ENCODE measurements at regions not wholly inside any gene's neighbourhood (a gene's known extent, or its start where the extent isn't known, plus 50 kb on each side); places are given as distances from the start of the nearest gene placed in this dataset.
A peak's percentile ranks its signal among the peaks of the same experiment; 100 is the strongest.

DNA sequence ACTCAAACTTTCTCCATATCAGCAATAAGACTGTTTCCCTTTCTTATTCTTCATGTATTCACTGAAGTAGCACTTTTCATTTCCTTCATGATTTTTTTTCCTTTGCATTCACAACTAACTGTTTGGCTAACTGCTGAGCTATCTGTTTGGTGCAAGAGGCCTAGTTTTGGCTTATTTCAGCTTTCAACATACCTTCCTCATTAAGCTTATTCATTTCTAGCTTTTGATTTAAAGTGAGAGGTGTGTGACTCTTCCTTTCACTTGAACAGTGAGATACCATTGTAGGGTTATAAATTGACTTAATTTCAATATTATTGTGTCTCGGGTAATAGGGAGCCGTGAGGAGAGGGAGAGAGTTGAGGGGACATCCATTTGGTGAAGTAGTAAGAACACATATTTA, 262.0 kb upstream of the PREP start:
- DNase-seq (ENCODE audit: low read depth) = no peak

DNA sequence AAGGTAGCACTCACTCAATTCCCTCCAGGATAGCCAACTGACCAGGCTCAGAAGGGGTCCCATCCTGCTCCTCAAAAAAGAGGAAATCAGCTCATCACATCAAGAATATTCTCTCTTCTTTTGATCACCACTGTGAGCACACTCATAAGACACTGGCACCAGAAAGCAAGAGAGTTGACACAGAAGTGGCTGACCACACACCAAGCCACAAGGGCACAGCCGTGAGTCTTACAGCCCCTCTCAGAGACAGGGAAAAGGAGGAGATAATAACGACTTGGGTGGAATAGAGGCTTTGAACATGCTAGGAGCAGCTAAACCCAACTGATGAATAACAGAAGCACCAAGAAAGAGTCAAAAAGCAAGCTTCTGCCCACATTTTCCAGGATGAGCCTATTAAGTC, 249.1 kb upstream of the PREP start:
- DNase-seq (ENCODE audit: low read depth) = no peak

DNA sequence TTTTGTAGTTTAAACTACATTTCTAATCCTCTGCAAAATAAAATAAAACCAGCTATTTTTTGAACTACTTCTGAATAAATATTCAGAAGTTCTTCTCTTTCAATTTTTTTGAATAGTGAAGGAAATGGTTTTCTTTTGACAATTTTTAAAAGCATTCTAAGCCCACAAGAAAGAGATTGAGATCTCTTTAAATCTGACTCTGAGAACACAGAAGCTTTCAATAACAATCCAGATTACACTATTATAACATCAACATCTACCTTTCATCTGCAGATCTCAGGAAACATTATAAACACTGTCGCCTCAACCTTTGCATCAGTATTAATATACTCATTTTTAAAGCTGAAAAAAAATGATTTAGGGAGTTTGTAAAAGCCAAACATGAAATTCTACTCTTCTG, 247.5 kb upstream of the PREP start:
- DNase-seq (ENCODE audit: low read depth) = no peak

DNA sequence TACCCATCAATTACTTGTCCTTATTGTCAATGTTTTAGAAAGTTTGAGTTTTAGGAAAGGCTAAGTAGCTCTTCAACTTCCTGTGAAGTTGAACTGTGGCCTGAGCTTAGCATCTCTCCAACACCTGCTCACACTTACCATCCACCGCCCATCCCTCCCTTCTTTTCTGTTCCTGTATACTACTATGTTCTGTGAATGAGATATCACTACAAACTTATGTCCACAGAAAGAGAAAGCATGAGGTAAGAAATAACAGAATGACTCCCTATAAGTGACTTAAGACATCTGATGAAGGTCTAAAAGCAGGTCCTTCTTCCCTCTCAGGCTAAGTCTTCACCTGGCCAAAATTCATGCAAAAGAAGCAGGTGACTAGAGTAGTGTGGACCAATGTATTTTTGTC, 246.3 kb upstream of the PREP start:
- DNase-seq (ENCODE audit: low read depth) = no peak

- no peak for DNase-seq (ENCODE audit: low read depth)
Measured at GRCh38 chr6:105648276-105648675, 245.4 kb upstream of the PREP start.

DNA sequence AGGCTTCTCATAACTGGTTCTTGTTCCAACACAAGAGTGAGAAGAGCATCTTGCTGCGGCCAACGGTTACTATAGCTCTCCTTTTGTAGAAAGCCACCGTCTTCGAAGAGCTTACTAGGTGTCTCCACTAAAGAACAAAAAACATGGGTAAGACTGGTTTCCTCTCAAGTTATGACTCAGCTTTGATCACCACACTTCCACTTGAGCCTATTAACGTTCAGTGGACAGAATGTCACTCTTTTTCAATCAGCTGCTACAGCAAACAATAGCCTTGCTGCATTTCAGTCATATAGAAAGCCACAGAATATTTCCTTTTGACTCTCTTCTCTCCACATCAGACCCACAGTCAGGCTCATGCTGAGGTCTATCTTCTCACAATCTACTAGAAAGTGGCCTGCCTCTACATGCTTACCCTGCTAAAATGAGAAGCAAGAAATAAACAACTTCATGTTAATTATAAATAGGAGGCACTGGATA, 243.5 kb upstream of the PREP start:
- DNase-seq (ENCODE audit: low read depth) = peak; percentile 49

DNA sequence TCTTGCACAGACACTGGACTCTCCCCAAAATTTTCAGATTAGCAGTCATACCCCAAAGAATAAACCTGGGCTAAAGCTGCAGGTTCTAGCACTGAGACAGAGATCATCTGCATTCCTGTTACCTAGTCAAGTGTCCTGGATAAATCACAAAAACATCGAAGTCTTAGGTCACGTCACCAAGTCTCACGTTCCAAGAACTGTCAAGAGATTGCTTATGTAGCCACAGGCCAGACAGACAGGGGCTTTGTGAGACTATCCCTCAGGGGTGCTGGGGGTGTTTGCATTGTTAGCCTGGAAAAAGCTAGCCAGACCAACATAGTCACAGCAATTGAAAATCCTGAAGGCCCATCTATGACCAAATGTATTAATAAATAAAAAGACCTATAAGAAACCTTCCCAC, 243.1 kb upstream of the PREP start:
- DNase-seq (ENCODE audit: low read depth) = no peak

DNA sequence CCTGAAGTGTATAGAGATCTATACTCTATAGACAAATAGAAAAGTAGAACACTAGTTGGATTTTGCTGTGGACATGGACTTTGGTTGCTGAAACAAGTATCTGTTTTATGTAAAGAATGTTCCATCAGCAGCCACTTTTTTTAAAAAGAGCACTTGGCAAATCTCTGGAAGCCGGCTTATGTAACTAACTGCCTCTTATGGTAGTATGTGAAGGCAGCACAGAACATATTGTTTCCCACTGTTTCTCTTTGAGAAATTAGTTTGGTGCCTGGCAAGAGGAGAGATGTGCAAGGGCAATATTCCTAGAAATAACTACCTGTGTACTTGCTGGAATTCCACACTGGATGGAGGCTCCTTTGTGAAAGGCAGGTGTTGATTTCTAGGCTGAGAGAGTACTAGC, 242.3 kb upstream of the PREP start:
- no peak for DNase-seq (ENCODE audit: low read depth)

DNA sequence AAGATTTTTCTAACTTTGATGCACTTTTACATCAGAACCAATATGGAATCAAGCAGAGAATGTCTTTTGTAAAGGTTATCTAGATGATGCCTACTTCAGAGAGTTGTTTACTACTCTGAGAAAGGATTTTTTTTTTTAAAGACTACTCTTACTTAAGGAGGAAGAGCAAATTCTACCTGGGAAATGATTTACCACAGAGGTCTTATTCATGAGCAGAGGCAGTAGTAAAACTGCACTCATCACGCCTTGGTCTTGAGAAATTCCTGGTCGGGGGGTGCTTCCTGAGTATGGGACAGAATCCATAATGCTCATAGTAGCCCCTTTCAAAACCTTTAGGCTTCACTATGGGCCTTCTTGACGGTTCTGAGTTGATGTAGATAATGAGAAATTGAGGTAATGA, 241.8 kb upstream of the PREP start:
- DNase-seq (ENCODE audit: low read depth) = no peak

GRCh38 chr6:105644073-105644489, 241.2 kb upstream of the PREP start:
- DNase-seq (ENCODE audit: low read depth) = no peak

DNA sequence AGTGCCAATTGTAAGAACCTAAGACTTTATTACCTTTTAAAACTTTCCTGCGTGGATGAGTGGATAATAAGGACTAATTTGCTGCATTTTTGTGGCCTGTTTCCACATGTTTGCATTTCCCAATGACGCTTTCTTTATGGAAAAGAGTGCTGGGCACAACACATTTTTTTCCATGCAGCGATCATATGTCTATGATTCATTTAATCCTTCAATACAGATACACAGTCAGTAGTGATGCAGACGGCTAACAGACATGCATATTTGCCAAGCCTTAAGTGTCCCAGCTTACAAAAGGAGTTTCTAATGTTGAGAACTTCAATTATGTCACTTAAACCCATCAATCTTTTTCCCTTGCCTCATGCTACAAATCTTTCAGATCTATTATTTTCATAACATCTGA, 239.8 kb upstream of the PREP start:
- peak; percentile 30 for DNase-seq (ENCODE audit: low read depth)

DNA sequence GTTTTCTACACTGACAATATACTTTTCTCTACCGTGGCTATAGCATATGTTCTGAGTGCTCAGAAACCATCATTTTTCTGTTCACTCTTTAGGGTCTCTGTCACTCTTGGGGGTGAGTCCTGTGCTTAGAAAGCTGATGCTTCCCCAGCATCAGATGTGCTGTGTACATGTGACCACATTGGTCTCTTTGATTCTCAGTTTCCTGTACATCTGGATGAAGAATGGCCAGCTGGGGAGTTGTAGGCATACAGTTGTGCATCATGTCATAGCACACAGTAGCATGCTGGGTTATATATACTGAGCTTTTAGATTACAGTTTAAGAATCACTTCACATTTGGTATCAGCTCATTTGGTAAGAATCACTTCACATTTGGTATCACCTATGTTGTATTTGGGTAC, 238.6 kb upstream of the PREP start:
- DNase-seq (ENCODE audit: low read depth) = no peak

DNA sequence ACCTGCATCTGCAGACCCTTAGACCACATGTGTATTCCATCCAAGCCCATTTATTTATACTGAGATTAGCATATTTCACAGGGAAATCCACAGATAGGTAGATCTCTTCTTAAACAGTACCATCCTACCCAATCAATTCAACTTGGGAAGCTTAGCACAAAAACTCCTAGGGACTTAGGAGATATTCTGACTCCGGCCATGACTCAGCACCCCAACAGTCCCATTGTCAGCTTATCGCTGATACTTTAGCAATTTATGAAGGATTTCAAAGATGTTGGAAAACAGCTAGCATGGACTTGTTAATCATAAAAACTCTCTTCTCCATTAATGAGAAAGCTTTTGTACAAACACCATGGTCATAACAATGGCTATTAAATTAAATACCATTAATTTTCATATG, 236.2 kb upstream of the PREP start:
- DNase-seq (ENCODE audit: low read depth) = no peak

GRCh38 chr6:105633814-105634213, 230.9 kb upstream of the PREP start:
- DNase-seq (ENCODE audit: low read depth) = no peak

DNA sequence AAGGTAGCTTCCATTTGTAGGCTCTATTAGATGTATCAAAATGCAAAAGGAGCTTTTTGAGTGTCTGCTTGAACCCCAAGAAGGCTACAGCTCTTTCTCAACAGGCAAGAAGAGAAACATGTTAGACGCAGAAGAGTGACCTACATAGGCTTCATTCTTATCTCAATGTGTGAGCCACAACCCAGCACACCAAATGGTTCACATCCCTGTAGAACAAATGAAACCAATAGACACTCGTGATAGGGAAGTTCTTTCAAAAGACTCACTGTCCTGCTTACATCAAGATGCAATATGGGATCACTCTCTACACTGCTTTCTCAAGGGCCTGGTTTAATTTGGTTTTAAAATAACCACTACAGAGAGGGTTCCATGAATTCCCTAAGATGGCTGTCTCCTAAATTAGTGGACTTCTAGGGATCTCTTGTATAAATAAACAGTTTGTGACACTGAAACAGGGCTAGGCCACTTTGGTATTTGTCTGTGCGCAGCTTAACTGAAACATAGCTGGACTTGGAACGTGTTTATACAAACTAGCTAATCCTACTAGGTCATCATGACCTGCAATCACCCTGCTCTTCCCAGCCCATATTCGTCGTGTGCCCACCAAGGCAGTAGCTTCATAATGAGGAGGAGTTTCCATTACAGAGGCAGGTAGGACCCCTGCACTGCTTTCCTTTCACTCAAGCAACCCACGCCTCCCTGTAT, 225.4 kb upstream of the PREP start:
- no peak for DNase-seq (ENCODE audit: low read depth)

DNA sequence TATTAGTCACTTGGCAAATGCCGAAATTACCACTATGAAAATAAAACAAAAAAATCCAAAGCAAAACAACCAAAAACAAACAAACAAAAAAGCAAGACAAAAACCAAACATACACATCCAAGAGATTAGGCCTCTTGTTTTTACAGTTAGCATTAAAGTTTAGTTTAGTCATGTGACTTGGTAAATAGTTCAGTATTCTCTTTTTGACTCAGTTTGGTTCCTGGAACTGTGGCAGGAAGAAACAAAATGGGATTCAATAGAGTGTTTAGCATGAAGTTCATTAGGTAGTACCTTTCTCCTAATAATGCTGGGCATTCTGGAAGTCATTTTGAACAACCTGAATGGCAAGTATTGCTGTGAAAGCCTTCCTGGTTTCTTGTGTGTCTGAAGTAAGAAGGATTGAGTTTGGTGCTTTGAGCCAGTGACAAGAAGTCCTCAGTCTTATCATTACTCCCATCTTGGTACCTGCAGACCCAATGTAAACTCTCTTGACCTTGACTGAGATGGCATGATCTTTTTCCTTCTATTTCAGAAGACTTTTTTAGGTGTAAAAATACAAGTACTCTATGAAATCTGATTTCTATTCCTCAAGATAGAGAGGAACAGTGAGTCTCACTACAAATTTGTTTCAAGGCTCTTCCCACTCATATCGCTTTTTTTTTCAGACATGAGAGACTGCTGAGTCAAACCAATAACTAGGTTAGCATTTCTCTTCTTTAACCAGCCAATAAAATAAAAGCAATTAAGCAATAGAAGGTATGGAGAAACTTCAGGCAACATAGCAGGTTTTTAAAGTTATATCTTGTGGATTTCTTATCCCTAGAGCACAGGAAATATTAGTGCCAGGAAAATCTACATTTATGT, 223.6 kb upstream of the PREP start:
- DNase-seq (ENCODE audit: low read depth) = no peak

DNA sequence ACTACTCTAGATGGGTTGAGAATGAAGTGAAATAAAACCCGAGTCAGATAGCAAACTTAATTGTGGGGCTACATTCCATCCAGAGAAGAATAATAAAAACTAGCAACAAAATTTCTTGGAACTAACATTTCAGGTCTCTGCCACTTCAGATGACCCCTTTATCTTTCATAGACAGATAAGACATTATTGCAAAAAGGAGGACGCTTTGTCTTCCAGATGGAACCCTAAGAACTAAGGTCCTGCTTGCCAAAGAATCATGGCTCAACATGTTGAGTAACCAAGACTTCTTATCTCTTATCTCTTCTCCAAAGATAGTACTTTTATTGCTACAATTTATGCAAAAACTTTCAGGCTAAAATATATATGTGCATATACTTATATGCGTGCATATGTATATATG, 221.1 kb upstream of the PREP start:
- DNase-seq (ENCODE audit: low read depth) = no peak

- no peak for DNase-seq (ENCODE audit: low read depth)
Measured at GRCh38 chr6:105622226-105622625, 219.3 kb upstream of the PREP start.

- DNase-seq (ENCODE audit: low read depth) = no peak
Measured at GRCh38 chr6:105621564-105622175, 218.8 kb upstream of the PREP start.

DNA sequence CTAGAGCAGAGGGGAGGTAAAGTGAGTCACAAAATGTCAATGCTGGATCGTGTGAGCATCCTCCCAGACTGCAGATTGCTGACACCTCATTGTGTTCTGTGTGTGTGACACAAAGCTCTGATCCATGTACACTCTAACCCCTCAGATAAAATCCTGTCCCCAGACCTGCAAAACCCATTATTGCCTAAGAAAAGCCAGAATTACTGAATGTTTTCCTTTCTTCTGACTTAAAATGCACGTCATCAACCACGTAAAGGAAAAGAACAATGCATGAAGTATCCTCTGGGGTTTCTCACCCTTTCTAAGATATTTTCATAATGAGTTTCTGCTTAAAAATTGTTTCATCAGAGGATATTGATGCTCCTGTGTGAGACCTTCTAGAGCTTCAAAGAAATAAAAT, 218.0 kb upstream of the PREP start:
- peak; percentile 13 for DNase-seq (ENCODE audit: low read depth)

DNA sequence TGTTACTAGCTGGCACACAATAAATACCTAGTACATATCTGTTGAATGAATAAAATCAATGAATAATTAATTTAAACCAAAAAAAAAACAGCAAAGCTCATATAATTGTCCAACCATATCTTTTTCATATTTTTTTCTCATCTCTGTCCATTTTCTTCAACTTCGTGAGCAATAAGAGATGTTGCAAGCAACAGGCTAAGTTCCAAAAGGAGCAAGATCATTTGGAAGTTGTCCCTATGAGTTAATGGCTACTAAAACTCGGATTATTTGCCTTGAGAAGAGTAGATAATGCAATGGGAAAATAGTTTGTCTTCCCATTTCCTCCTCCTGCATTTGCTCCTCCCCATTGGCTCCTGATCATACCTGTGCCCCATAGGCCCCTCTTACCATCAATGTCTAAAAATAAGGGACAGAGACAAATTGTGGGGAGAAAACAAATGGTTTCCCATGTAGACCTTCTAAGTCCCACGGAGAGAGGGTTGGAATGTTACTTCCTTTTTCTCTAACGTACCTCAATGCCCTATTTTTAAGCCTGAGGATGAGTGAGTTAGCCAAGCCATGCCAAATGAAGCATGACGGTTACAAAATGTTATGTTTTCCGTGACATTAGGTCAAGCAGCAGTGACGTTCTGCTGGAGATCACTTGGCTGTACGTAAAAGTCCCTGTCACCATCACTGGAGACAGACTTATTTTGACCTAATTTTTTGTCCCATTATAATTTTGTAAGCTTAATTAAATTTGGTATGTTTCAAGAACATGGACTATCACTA, 217.3 kb upstream of the PREP start:
- no peak for DNase-seq (ENCODE audit: low read depth)

GRCh38 chr6:105618247-105618646, 215.4 kb upstream of the PREP start:
- no peak for DNase-seq (ENCODE audit: low read depth)
